HL-60/S4 treated with phorbol 12-myristate 13-acetate at 8.2 ng/mL for 4 days and 3 days (cell line): ENCODE measurements at regions not wholly inside any gene's neighbourhood (a gene's known extent, or its start where the extent isn't known, plus 50 kb on each side); places are given as distances from the start of the nearest gene placed in this dataset.

Source experiments
- in situ Hi-C: fragments of 300-500 bp; cut with MboI; formaldehyde crosslinking; loops from 2 replicates; pipeline ENCODE4 v1.15.0; 2022; ENCODE audit warnings: low sequenced_read_pairs

DNA sequence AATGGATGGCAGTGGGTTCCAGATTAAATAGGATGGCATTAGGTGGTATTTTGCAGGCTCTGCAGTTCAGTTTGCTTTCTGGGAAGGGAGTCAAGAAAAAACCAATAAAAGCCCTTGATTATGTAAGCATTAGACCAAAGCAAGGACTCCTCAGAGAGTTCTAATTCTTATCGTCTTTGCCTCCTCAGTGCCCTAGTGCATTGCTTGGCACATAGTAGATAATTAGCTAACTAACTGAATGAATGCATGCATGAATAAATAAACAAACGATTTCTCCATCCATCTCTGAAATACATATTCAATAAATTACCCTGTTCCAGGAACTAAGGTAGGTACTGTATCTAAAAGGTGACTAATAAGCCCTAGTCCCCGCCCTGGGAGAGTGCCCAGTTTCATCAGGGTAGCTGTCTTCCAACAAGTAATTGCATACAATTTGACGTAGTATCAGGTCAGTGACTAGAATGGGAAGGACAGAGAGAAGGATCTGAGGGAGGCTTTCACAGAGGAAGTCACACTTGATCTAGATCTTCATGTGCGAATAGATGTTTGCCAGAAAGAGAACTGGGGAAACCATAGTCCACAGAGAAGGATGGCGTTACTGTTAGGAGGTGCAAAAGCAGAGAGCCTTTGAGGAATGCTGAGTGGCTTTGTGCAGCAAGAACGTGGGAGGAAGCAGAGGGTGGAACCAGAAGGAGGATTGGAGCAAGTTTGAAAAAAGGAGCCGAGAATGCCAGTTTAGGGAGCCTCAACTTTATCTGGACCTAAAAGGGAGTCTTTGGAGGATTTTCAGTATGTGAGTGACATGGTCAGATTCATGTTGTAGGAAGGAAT is 111.4 kb downstream of the TBX19 start:
- in situ Hi-C loops = no loop called here

DNA sequence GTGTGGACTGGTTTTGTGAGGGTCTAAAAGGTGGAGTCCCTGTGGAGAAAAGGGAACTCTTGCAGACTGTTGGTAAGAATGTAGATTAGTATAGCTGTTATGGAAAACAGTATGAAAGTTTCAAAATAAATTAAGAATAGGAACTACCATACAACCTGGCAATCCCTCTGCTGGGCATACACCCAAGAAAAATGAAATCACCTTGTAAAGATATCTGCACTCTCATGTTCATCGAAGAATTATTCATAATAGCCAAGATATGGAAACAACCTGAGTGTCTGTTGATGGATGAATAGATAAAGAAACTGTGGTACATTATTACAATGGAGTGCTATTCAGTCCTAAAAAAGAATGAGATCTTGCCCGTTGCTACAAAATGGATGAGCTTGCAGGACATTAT is 109.6 kb downstream of the TBX19 start:
- in situ Hi-C loops = no loop called here

DNA sequence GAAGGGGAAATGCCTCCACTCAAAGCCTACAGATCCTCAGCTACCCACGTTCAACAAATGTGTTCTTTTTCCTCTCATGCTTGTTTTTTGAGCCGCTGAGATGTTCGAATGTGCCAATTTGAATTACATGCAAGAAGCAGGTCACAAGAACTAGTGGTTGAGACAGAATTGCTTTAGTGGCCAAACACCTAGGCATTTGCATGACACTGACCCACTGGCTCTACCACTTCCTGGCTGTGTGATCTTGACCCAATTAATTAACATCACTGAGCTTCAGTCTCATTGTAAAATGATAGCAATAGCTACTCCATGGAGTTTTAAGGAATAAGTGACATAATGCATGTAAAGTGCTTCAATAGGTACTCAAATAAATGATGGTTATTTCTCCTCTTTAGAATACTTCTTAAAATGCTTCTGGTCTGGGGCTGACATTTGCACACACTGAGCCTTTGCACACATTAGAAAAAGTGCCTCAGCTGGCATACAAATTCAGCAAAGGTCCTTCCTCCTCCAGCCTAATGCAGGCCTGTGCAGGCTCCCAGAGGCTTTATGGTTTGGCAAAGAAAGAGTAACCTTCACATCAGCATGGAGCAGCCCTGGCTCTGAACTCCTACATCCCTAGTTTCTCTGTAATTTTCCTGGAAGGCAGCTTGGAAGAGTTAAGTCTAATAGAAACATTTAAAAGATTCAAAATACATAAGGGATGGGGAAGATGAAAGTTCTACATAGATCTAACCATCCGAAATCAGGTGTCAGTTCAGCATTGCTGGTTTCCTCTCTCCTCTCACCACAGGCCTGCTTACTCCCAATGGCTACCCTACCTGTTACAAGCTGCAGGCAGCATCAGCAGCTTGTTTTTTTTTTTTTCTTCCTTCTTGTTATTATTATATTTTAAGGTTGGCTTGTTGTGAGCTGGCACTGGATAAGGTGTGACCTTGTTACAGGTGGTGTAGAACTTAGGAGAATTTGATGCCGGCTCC is 107.4 kb downstream of the TBX19 start:
- in situ Hi-C loops = no loop called here

DNA sequence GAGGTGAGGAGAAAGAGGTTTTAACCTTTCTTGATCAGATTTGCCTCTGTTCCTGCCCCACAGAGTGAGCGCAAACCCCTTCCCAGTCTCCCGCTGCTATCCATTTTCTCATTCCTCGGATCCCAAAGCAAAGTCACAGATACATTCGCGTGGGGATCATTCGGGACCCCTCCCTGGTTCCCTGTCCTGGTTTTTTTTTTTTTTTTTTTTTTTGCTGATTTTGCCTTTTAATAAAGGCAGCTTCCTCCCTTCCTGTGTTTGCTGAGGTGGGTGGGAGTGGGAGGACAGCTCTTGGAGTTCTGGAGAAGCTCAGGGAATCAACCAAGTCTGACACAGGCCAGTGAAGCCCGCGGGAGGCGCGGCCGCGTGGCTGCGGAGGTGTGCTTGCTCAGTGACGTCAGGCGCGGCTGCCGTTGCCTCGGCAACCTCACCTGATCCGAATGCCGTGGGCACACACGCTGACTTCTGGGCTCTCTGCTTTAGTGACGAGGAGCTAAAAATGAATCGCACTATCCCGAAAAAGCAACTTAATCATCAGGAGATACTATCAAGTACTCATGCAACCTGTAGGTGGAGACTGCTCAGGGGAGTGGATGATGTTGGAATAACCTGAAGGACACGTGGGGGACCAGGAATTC is 106.4 kb downstream of the TBX19 start:
- in situ Hi-C loops = no loop called here

DNA sequence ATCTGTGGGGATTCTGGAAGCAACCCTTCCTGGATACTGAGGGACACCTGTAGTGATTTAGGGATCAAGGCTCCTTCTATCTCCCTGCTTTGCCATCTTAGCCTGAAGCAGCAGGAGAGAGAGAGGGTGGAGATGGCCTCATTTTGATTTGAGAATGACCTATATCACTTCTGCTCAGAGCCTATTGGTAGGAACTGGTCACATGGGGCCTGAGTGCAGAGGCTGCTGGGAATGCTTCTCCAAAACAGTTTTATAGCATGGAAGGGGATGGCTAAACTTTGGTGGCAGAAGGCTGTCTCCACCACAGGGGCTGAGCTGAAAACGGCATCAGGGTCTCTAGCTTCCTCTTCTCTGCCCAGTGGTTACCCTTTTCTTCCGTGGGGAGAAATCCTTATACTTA is 105.8 kb downstream of the TBX19 start:
- in situ Hi-C loops = no loop called here

DNA sequence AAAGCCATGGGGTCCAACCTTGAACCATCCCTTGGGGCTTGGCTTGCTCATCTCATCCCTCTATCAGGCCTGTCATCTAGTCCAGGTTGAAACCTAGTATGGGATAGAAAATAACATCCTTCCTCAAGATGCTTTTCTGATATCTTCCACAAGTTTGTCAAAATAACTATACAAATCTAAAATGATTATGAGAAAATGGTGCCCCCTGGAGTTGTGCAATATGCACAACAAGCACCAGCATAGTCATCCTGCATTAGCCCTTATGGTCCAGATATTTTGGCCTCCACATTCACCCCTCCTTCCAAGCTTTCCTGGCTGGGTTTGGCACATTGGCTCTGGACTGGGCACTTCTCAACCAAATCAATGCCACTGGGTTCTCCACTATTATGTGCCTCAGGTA is 101.2 kb downstream of the TBX19 start:
- in situ Hi-C loops = no loop called here

DNA sequence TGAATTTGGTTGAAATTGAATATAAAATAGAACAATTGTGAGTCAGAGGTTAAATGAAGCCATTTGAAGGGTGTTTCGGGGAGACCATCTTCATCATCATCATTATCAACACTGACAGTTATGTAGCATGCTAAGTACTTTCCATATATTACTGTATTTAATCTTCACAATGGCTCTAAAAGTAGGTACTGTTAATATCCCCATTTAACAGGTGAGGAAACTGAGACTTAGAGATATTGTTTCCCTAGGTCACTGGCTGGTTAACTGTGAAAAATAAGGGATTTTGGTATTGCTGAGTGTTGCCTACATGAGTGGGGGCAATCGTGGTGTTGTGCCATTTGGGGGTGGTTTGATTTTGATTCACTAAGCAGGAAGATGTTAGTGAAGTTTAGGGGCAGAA is 100.3 kb downstream of the TBX19 start:
- in situ Hi-C loops = no loop called here

DNA sequence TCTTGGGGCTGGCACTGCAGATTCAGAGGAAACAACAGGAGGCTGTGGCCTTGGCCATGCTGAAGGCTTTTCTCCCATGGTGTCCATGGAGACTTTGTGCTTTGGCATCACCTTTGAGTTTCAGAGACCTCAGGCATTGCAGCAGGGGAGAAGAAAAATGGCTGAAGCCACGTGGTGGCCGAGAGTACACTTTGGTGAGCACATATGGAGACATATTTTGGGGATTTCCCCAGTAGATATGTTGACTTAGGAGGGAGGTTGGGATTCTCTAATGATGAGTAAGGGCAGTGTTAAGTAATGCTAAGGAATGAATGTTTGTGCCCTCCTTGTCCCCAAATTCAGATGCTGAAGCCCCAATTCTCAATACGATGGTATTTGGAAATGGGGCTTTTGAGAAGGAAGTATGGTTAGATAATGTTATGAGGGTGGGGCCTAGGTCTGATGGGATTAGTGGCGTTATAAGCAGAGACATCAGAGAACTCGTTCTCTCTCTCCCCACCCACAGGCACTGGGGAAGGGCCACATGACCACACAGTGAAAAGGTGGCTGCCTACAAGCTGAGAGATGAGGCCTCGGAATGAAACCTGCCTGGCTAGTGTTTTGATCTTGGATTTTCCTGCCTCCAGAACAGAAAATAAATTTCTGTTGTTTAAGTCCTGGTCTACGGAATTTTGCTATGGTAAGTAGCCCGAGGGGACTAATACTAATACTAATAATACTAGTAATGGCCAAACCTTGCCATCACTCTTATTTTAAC is 98.6 kb downstream of the TBX19 start:
- in situ Hi-C loops = no loop called here

DNA sequence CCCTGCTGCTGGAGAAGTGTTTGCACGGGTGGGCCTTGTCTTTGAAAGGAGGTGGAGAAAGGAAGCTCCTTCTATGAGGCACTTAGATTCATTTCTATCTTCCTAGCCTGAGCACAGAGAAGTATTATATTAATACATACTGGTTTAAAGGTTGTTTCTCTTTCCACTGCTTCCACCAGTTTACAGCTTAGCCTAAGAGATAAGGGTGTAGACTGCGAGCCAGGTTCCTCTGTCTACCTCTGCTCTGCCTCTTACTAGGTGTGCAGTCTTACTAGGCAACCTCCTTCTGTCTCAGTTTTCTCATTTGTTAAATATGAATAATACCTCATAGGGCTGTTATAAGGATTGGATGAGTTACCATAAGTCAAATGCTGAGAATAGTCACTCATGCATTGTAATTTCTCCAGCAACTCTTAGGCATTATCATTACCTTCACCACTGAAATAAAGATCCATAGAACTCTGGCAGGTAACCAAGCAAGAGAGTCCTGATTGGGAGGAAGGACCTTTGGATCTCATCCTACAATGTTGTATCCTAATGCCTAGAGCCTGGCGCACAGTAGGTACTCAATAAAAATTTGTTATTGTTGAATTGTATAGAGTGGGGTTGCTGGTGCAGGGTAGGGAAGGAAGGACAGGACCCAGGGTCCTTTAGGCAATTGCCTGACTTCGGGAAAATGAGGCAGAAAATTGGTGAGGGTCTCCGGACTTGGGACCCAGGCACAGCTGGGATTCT is 95.1 kb downstream of the TBX19 start:
- in situ Hi-C loops = no loop called here

DNA sequence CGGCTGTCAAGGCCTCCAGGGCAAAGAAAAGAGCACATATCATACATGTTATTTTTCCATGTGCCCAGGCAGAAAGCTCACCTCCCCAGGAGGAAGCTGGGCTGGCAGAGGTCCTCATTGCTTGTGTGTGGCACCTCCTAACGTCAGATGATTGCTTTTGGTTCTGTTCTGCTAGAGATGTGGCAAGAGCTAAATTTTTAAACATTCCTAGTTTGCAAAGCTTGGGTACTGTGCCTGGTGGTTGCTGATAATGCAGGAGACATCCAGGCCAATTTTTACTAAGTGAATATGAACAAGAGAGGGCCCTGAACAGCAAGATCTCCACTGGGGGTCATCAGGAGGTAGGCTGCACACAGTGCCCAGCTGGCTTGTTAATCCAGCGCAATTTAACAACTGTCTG is 93.9 kb downstream of the TBX19 start:
- in situ Hi-C loops = no loop called here

DNA sequence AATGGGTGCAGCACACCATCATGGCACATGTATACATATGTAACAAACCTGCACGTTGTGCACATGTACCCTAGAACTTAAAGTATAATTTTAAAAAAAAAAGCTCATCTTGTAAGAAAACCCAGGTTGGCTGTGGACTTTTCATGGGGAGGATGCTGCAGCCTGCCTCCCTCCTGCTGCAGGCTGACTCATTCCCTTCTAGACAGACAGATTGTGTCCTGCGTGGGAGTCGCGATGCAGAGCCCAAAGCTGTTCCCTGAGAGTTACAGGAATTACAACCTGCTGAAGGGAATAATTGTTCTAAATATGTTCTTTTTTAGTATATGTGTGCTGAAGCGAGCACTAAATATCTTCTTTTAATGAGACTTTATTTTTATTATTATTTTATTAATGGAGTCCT is 93.2 kb downstream of the TBX19 start:
- in situ Hi-C loops = no loop called here

DNA sequence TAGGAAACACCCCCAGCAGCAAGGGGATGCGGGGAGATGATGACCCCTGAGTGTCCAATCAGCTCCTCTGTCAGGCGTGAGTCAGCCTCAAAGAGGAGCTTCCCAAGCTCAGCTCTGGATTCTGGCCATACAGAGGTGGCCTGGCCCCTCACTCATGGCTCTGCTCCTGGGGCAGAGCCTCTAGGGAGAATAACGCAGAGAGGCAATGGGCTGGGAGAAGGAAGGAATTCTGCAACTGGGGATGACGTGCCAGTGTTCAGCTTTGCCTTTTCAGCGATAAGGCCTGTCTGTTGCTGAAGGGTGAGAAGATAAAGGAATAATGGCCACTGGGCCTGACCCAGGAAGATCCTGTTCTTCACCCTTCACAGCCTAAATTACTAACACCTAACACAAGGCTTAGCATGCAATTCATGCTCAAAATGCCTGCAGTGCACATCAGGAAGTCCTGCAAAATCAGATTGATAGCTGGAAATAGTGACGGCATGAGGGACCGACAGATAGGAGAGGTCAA is 92.2 kb downstream of the TBX19 start:
- in situ Hi-C loops = no loop called here

DNA sequence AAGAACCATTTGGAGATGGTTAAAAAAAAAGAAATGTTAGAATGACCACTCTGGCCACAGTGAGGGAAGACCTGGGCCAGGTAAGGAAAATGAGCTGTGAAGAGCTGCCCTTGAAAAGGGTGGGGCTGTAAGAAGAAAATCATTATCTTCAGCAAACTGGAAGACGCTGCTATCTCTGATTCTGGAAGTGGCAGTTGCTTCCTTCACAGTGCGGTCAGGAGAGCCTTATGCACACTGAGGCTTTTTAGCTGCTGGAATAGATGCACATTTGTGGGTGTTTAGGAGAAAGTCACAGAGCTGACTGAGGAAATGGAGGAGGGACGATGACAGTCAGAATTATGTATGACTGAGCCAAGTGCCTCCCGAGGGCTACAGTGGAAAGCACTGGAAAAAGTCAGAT is 91.6 kb downstream of the TBX19 start:
- in situ Hi-C loops = no loop called here

DNA sequence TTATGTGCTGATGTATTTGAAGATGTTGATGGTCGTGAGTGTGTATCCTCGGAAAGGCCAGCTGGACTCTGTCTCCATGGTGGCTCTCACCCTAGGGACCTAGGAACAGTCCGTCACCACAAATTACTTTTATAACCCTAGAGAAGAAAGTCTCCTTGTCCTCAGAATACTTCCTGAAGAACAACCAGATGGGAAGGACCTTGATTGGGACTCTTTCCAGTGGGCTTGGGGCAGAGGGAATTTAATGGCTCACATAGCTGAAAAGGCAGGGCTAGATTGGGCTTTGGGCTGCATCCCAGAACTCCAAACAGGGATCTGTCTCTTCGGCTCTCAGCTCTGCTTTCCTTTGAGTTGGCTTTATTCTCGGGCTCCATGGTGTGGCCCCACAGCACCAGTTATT is 90.8 kb downstream of the TBX19 start:
- in situ Hi-C loops = no loop called here

DNA sequence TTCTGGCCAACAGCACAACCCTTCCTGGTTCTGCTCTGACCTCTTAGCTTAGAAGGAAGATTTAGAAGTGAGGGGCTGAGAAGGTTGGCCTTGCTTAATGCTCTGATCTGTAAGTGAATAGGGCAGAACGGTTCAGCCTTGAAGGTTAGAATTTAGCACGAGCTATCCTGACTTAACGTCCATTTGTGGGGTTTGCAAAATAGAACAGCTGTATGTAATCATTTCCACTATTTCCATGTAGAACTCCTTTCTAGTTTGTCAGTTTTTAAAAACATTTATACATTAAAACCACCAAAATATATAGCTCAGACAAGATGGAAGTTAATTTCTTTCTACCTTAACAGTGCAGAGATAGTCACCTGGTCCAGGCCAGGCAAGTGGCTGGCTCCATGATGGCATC is 89.9 kb downstream of the TBX19 start:
- in situ Hi-C loops = no loop called here

DNA sequence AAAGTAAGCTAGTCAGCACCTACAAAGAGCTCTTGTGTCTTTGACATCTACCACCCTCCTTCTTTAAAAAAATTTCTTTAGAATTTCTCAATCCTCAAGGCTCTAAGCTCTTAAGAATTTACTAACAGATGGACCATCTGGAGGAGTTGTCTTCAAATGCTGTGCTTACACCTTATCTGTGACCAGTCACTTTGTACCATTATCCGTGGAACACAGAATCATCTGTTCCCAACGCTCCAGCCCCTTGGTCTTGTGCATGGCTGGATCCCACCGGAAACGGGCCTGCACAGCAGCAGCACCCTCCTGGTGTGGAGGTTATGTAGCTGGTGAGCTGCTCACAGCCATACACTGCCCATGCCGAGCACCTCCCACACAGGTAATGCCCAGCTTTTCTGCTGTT is 89.0 kb downstream of the TBX19 start:
- in situ Hi-C loops = no loop called here

DNA sequence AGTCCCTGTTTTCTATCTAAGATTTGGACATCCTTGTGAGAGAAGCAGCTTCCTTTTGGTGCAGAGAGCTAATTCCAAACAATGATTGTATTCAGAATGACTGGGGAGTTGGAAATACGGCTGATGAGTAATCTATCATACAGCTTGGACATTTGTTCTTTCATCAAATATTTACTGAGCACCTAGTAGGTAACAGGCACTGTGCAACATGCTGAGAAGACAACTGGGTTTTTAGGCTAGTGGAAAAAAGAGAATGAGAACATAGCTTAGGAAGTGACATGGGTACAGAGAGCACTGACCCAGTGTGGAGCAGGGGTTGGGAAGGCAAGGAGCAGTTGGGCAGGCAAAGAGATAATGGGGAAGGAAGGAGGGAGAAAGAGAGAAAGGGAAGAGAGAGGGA is 87.5 kb downstream of the TBX19 start:
- in situ Hi-C loops = no loop called here

DNA sequence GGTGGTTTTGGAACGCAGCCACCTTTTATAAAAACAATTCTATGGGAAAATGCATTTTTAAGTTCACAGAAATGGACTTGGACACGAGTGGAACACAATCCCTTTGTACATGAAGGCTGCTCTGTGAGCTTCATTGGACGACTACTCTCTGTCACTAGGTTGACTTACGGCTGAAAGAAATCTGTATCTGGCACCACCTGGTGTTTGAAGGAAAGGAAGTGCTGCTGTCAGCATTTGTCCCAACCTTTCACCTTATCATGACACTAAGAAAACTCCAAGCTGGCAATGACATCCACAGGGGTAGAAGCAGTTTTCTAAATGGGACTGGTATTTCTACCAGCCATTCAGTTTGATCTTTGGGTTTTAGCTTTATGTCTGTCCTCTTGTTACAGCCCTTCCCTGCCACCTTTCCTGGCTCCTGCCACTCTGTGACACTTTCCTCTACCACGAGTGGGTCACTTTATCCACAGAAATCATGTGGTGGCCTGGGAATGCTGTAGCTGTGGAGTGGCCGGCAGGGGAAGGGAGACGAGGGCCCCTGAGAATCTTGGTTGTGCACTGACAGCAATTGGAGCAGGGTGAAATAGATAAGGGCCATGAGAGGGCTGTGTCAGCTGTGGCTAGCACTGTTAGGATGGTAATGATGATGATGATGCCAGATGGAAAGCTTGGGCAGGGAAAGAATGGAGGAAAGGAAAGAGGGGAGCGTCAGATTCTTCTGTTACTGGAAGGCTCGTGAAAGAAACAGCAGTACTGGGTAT is 85.2 kb downstream of the TBX19 start:
- in situ Hi-C loops = no loop called here
